Muscle of leg (tissue), 3 donors: ENCODE measurements at regions not wholly inside any gene's neighbourhood (a gene's known extent, or its start where the extent isn't known, plus 50 kb on each side); places are given as distances from the start of the nearest gene placed in this dataset.
"Not testable (repeated sequence)": the region's sequence is repeated elsewhere in the genome, so short reads cannot be mapped to it uniquely, and the experiment has no call there.

ENCODE experiments used
- DNase-seq: peaks from one replicate; pipeline ENCODE4 v3.0.0; 2013
- H3K27ac ChIP-seq: one replicate; pipeline ENCODE4 v1.5.1; 2013; ENCODE audit warnings: mild to moderate bottlenecking, low read length, control low read depth
- H3K27me3 ChIP-seq: one replicate; pipeline ENCODE4 v1.6.1; 2013; ENCODE audit warnings: low read length; ENCODE audit not compliant: control insufficient read depth, insufficient read depth
- H3K36me3 ChIP-seq: one replicate; pipeline ENCODE4 v1.6.1; 2013; ENCODE audit warnings: low read length; ENCODE audit not compliant: control insufficient read depth, insufficient read depth
- H3K4me1 ChIP-seq: one replicate; pipeline ENCODE4 v1.6.1; 2013; ENCODE audit warnings: low read length; ENCODE audit not compliant: control insufficient read depth, insufficient read depth
- H3K4me3 ChIP-seq: one replicate; pipeline ENCODE4 v1.5.1; 2013; ENCODE audit warnings: low read length, control low read depth
- H3K9me3 ChIP-seq: replicated peaks from 2 replicates; pipeline ENCODE4 v1.6.1; 2013; ENCODE audit warnings: low read depth, low read length; ENCODE audit not compliant: control insufficient read depth
- WGBS: methylation state at CpG from one replicate; pipeline ENCODE4 v1.1.5; 2013; ENCODE audit warnings: missing lambda C conversion rate; ENCODE audit not compliant: insufficient coverage; 5-methylcytosine and 5-hydroxymethylcytosine counted together

DNA sequence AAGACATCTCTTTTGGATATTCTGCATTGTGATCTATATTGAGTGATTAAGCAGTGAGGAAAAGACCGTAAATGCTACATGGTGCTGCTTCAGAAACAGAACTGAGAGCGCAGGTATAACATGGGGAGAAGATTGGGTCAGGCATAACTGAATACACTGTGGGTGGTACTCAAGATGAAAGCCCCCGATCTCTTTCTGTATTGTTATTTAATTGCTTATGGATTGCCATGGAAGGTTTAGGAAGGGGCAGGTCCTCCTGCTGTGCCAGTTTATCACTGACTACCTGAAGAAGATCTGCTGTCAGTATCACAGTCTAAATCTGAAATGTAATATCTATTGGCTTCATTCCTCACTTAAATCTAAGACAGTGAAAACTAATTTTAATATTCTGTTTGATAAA lies 1568.7 kb upstream of the CELF4 start:
- Histone ChIP-seq H3K36me3 (no peaks in the 10 kb centered on the region), H3K27me3 (no peaks in the 10 kb centered on the region), H3K4me3 (no peak overlapping the region), H3K9me3 (no peaks in the 10 kb centered on the region), H3K4me1 (no peaks in the 10 kb centered on the region), H3K27ac (no peak overlapping the region)
- WGBS, result 94% methylated on average over 3 of the region's 3 CpGs
- no peak for DNase-seq

DNA sequence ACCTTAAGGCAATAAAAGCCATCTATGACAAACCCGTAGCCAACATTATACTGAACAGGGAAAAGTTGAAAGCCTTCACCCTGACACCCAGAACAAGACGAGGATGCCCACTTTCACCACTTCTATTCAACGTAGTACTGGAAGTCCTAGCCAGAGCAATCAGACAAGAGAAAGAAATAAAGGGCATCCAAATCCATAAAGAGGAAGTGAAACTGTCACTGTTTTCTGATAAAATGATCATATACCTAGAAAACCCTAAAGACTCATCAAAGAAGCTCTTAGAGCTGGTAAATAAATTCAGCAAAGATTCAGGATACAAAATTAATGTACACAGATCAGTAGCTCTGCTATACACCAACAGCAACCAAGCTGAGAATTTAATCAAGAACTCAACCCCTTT lies 1561.9 kb upstream of the CELF4 start:
- not testable (repeated sequence) for H3K9me3 ChIP-seq, H3K4me1 ChIP-seq, H3K36me3 ChIP-seq, H3K27me3 ChIP-seq, DNase-seq, H3K4me3 ChIP-seq, H3K27ac ChIP-seq
- no CpG with 5 or more reads among the region's 3 CpGs for WGBS

DNA sequence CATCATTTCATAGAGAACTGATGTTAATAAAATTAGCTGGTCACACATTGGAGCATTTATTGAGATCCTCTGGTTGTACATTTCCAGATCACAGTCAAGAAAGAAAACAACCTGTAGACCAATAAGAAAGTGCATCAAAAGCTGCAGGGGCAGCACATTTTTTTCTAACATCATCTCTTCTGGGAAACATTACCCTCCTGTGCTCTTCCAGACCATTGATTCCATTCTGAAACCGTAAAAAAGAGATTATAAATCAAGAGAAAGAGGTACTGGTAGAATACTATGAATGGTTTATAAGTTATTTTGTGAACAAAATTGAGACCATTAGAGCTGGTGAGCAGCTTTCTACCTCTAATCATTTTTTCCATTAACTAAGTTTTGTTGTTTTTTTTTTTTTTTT lies 1548.2 kb upstream of the CELF4 start:
- WGBS, result no CpG with 5 or more reads among the region's 1 CpG
- no peak for DNase-seq

DNA sequence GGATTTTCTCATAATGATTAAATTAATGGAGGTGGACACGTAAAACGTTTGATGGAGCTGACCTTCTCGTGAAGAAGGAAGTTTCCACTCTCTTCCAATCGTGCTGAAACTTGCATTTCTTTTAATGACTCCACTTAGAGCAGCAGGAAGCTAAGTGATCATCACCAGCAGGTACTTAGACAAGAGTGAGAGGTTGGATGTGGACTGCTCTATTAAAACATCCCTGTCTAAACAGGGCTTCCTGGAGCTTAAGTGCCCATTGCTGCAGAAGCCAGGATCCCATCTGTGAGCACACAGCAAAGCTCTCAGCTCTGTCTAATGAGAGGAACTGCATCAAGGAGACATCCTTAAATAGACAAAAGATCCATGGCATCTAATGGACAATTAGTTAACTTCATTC lies 1539.5 kb upstream of the CELF4 start:
- no peaks in the 10 kb centered on the region for H3K27me3 ChIP-seq
- H3K4me3 ChIP-seq, result no peak overlapping the region
- H3K9me3 ChIP-seq, result no peaks in the 10 kb centered on the region
- no peaks in the 10 kb centered on the region for H3K4me1 ChIP-seq
- H3K36me3 ChIP-seq, result no peaks in the 10 kb centered on the region
- H3K27ac ChIP-seq, result no peak overlapping the region
- 94% methylated on average over 3 of the region's 4 CpGs for WGBS
- DNase-seq, result no peak

More for the DNA sequence above, 1548.2 kb upstream of the CELF4 start:
- no peaks in the 10 kb centered on the region for H3K27me3 ChIP-seq
- no peak overlapping the region for H3K4me3 ChIP-seq
- peaks cover 2% of the 10 kb centered on the region for H3K9me3 ChIP-seq
- no peak overlapping the region for H3K27ac ChIP-seq
- no peaks in the 10 kb centered on the region for H3K4me1 ChIP-seq
- H3K36me3 ChIP-seq, result no peaks in the 10 kb centered on the region

DNA sequence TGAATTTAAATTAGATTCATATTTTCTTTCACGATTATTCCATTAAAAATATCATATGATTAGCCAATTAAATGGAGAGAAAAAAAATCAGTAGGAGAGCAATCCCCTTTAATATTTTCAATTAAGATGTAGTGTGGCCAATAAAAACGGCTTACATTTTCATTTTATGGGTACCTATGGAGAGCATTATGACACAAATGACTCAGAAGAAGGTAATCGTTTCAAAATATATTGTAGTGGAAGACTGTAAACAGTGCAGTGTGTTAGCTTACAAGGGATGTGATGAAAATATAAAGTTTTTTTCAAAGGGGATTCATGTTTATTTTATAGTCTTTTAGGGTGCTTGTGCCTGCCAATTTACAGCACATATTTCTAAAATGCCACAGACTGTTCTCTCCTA lies 1507.4 kb upstream of the CELF4 start:
- H3K9me3 ChIP-seq, result no peaks in the 10 kb centered on the region
- H3K4me3 ChIP-seq, result no peak overlapping the region
- WGBS, result 67% methylated on average over 1 of the region's 3 CpGs
- no peaks in the 10 kb centered on the region for H3K36me3 ChIP-seq
- no peaks in the 10 kb centered on the region for H3K4me1 ChIP-seq
- DNase-seq, result no peak
- H3K27ac ChIP-seq, result no peak overlapping the region
- H3K27me3 ChIP-seq, result no peaks in the 10 kb centered on the region

DNA sequence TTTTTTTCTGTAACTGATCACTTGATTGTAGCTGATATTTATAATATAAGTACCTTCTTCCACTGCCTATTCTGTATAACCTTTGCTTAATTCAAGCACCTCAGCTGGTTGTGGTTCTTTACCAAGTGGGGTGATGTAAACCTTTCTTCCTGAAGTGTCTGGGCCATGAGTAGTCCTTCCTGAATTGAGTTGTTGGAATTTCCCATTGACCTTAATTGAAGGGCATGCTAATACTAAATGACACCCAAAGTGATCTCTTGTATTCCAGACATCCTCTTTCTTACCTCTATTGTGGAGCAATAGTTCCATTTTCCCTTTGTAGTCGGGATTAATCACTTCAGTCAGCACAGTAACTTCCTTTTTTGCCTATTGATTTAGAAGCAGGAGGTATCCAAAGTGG lies 1496.8 kb upstream of the CELF4 start:
- WGBS, result no CpG with 5 or more reads among the region's 1 CpG

DNA sequence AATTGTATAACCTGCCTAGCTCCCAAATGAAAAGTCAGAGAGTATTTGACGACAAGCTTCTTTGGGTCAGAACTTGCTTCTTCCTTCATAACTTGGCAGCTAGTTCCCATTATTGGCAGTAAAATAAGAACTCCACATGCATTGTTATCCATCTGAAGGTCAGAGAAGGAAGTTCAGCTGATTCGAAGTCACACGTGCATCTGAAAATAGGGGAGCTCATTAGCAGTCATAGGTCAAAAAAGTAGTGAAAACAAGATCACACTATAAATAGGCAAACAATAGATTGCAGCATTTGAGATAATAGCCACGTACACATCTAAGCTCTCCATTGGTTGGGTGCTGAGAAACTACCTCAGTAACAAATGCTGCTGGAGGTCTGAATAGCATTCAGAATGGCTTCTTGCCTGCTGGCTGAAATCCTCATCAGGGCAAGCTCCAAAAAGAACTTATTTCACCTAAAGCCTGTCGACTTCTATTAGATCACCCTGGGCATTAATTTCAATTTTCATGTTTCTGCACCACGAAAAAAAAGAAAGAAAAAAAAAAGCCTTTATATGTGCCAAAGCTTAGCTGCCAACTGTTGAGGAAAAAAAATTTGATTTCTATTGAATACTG lies 1492.9 kb upstream of the CELF4 start:
- H3K9me3 ChIP-seq, result no peaks in the 10 kb centered on the region
- DNase-seq, result peak; percentile 48
- no peaks in the 10 kb centered on the region for H3K4me1 ChIP-seq
- 83% methylated on average over 1 of the region's 6 CpGs for WGBS
- no peaks in the 10 kb centered on the region for H3K27me3 ChIP-seq
- H3K27ac ChIP-seq, result peak overlapping the region; percentile 43
- H3K4me3 ChIP-seq, result no peak overlapping the region
- H3K36me3 ChIP-seq, result no peaks in the 10 kb centered on the region

More for the DNA sequence above, 1496.8 kb upstream of the CELF4 start:
- Histone ChIP-seq H3K4me3 (no peak overlapping the region), H3K36me3 (no peaks in the 10 kb centered on the region), H3K27ac (no peak overlapping the region), H3K4me1 (no peaks in the 10 kb centered on the region), H3K9me3 (no peaks in the 10 kb centered on the region), H3K27me3 (no peaks in the 10 kb centered on the region)
- no peak for DNase-seq

DNA sequence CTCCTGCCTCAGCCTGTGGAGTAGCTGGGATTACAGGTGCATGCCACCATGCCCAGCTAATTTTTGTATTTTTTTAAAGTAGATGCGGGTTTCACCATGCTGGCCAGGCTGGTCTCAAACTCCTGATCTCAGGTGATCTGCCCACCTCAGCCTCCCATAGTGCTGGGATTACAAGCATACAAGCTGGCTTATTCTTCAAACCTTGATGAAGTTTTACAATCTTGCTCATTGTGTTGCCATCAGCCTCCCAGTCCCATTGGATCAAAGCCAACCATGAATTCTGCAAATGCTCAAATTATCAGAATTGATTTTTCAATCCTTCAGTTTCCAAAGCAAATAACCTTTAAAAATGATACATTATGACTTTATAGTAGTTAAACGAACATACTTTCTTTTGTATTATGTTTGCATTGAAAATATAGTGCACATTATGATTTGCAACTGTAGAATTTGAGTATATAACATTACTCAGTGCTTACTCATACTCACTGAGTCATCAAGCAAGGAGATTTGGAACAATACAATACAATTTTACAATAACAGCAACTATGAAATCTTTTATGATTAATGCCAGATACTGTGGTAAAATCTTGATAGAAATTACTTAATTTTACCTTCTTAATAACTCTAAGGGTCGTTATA lies 1491.9 kb upstream of the CELF4 start:
- no peaks in the 10 kb centered on the region for H3K4me1 ChIP-seq
- no CpG with 5 or more reads among the region's 3 CpGs for WGBS
- DNase-seq, result peak; percentile 9

DNA sequence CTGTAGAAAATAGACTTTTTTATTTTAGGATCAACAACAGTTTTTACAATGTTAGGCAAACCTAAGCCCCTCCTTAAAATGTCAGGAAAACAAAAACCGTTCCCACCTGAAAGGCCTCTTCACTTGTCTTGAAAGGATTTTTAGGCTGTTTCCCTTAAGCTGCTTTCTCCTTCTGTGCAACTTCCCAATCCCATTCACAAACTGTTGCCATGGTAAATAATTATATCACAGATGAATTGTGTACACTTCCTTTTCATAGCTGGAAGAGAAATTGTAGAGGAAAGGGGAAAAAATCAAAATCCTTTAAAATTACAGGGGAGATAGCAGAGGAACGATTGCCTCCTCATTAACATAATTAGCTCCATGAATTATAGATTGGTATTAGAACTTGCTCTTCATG lies 1488.0 kb upstream of the CELF4 start:
- no CpG with 5 or more reads among the region's 2 CpGs for WGBS
- no peaks in the 10 kb centered on the region for H3K27me3 ChIP-seq
- no peaks in the 10 kb centered on the region for H3K9me3 ChIP-seq
- no peaks in the 10 kb centered on the region for H3K4me1 ChIP-seq
- DNase-seq, result peak; percentile 70
- H3K4me3 ChIP-seq, result no peak overlapping the region
- no peak overlapping the region for H3K27ac ChIP-seq
- H3K36me3 ChIP-seq, result no peaks in the 10 kb centered on the region

More for the DNA sequence above, 1491.9 kb upstream of the CELF4 start:
- Histone ChIP-seq H3K4me3 (no peak overlapping the region), H3K27me3 (no peaks in the 10 kb centered on the region), H3K9me3 (no peaks in the 10 kb centered on the region), H3K27ac (no peak overlapping the region), H3K36me3 (no peaks in the 10 kb centered on the region)

DNA sequence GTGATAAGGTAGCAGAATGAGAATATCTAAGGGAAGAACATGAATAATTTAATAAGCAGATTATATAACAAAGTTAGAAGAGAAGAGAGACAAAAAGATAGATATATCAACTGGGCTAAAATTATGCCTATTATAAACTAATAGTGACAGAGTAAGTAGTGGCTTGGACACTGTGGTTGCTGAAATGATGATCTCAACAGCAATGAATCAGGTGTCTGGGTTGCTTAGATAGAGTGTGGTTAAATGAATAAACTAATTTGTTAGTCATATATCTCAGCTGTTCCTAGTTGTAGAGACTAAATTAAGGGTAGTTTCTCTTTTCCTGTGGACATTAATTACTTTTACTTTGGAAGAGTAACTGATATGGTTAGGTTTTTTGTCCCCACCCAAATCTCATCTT lies 1485.4 kb upstream of the CELF4 start:
- no peaks in the 10 kb centered on the region for H3K27me3 ChIP-seq
- no peak overlapping the region for H3K27ac ChIP-seq
- H3K9me3 ChIP-seq, result no peaks in the 10 kb centered on the region
- H3K36me3 ChIP-seq, result no peaks in the 10 kb centered on the region
- no peak for DNase-seq
- no peak overlapping the region for H3K4me3 ChIP-seq
- no peaks in the 10 kb centered on the region for H3K4me1 ChIP-seq

DNA sequence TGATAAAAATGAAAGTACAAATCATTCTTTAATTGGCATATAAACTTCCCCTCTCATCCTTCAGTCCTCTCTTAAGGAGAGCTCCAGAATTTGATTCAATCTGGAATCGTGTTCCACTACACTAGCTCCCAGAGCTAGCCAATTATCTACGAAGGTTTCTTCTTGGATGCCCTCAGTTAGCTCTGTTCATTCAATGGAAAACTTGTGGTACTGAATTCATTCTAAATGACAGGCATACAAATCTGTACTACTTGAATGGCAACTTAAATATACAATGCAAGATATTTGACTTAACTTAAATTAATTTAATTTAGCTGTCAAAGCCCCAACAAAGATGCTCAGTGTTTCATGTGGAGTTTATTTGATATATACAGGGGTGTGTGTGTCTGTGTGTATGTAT lies 1474.2 kb upstream of the CELF4 start:
- Histone ChIP-seq H3K9me3 (no peaks in the 10 kb centered on the region), H3K27me3 (no peaks in the 10 kb centered on the region), H3K36me3 (no peaks in the 10 kb centered on the region), H3K27ac (no peak overlapping the region), H3K4me3 (no peak overlapping the region), H3K4me1 (no peaks in the 10 kb centered on the region)
- no peak for DNase-seq
- no CpG with 5 or more reads among the region's 2 CpGs for WGBS
